ENCODE measurements at regions not wholly inside any gene's neighbourhood (a gene's known extent, or its start where the extent isn't known, plus 50 kb on each side); places are given as distances from the start of the nearest gene placed in this dataset.
"Not testable (repeated sequence)": the region's sequence is repeated elsewhere in the genome, so short reads cannot be mapped to it uniquely, and the experiment has no call there.

DNA sequence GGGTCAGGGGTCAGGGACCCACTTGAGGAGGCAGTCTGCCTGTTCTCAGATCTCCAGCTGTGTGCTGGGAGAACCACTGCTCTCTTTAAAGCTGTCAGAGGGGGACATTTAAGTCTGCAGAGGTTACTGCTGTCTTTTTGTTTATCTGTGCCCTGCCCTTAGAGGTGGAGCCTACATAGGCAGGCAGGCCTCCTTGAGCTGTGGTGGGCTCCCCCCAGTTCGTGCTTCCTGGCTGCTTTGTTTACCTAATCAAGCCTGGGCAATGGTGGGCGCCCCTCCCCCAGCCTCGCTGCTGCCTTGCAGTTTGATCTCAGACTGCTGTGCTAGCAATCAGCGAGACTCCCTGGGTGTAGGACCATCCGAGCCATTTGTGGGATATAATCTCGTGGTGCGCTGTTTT is 830.5 kb upstream of the ANO3 start:
- not testable (repeated sequence) for DNase-seq (ENCODE audit: low read depth)

DNA sequence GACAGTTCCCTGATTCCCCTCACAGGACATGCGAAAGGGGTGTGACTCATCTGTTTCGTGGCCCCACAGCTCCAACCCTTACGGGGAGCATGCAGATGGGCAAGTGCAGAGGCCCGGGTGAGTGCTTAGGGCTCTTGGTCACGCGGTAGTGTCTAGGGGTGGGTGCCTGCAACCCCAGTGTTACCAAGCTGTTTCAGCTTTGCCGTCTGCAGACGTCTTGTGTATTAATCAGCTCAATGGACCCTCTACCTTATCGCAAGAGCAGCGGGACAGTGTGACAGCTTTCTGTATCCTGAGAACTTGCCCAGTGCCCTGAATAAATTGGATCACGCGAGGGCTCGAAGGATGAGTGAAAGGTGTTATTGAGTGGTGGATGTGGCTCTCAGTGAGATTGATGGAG is 816.4 kb upstream of the ANO3 start:
- DNase-seq (ENCODE audit: low read depth), result no peak

DNA sequence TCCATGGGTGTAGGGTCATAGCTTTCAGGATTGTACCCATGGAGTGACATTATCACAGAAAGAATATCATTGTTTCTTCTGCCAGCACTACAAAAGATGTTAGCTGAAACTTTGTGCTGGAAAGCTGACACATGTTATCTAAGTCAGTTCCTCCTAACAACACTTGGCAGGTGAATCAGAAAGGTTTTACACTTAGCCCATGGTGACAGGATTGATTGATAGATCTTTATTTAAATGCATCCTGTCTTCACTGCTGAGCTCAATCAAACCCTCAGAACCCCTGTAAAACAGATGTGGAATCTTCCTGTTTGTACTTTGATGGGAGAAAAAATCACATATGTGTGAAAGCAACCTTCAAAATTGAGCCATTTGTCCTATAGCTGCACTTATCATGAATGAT is 811.5 kb upstream of the ANO3 start:
- DNase-seq (ENCODE audit: low read depth), result no peak

DNA sequence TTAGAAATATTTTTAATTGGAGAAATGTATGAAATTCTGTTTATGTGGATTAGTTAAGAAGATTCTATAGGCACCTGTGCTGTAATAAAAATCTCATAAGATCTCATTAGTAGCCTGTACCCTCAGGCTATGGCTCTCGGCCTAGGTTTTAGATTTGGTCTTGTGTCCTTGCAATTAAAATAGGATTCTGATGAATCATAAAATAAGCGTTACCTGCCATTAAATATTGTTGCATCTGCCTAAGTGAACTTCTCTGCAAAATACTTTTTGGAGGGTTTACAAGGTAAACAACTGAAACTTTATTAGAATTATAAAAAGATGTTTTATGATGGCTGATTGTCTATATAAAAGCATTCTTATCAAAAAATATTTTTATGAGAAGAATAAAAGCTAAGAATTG is 804.1 kb upstream of the ANO3 start:
- DNase-seq (ENCODE audit: low read depth), result no peak

DNA sequence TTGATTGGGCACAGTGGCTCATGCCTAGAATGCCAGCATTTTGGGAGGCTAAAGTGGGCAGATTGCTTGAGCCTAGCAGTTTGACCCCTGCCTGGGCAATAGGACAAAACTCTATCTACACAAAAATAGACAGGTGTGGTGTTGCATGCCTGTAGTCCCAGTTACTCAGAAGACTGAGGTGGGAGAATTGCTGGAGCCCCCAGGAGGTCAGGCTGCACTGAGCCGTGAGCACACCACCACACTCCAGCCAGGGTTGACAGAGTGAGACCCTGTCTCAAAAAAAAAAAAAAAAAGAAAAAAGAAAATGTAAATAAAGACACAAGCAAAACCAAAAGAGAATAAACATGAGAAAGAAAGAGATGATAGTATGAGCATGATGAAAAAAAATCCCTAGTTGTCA is 802.4 kb upstream of the ANO3 start:
- DNase-seq (ENCODE audit: low read depth), result no peak

DNA sequence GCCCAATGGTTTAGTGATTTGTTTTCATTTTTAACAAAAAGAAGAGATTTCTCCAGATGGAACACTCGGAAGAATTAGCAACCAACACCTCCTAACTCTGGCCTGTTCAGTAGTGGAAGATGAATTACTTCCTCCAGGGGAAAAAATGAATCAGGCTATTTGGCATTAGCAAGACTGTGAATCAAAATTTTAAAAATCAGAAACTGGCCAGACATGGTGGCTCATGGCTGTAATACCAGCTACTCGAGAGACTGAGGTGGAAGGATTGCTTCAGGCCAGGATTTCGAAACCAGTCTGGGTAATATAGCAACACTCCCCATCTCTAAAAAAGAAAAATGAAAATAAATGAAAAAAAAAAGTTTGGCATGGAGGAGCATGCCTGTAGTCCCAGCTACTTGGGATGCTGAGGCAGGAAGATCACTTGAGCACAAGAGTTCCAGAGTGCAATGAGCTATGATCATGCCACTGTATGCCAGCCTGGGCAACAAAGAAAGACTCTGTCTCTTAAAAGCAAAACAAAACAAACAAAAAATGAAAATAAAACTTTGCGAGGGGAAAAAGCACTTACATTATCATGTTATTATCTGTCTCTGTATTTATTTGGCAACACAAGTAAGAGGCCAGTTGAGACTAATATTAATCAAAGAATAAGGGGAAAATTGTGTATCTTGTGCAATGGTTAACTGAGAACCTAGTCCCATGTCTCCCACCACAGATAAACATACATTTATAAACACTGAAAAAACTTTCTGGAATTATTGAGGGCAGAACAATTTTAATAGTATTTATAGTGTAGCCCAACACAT is 796.3 kb upstream of the ANO3 start:
- no peak for DNase-seq (ENCODE audit: low read depth)

DNA sequence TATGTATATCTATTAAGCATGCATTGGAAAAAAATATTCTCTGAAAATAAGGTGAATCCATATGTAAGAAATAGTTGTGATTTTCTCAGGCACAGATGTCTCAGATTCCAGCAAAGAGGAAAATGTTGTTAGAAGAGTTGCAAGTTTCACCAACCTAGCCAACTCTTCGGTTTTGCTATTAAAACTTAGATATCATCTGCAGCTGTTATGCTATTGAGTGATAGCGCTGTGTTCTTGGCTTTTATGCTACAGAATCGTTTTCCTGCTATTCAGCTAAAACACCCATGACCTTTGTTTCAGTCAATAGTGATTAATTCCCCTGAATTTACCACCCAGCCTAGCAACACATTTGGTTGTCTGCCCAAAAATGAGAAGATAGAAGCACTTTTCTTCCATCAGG is 795.6 kb upstream of the ANO3 start:
- DNase-seq (ENCODE audit: low read depth), result no peak

DNA sequence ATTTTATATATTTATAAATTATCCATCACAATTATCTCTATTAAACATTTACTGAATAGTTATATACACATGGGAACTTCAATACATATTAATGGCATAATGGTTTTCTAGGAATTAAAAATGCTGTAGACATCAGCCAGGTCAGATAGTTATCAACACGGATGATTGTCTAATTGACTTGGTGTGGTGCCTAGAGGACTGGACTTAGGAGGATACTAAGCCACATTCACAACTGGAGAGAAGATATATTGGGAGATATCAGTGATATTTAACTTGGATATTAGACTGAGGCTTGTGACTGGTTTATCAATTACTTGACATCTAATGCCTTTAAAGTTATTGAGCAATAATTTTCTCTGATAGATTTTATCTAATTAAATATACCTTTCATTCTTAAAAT is 794.5 kb upstream of the ANO3 start:
- no peak for DNase-seq (ENCODE audit: low read depth)

DNA sequence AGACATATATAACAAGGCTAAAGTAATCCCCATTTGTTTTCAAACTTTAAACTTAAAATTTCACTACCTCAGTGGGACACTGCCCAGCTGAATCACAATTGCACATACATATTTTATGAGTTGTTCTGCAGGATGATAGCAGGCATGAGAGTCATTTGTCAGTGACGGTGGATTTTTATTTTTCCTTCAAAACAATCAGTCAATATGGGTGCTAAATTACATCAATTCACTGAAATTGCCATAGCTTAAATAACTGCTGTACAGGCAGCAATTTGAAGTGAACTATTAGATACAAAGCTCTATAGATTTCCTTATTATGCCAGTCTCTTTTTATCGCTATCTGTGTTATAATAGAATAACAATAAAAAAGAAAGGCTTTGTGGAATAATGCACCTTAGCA is 784.6 kb upstream of the ANO3 start:
- no peak for DNase-seq (ENCODE audit: low read depth)

DNA sequence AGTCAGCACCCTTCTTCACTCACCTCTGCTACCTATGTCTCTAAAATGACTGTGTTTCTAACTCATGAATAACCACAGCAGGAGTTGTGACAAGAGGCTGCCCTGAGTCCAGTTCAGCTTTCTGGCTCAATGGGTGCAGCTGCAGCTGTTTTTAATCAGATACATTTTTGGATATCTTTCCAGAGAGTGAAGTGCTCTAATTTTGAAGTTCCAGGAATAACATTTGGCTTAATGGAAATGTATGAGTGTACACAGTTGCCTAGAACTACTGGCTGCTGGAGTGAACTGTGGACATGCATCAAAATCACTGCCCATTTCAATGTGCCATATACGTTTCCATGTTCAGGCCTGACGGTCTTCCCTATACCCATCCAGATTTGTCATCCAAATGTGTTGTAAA is 769.5 kb upstream of the ANO3 start:
- DNase-seq (ENCODE audit: low read depth), result no peak

DNA sequence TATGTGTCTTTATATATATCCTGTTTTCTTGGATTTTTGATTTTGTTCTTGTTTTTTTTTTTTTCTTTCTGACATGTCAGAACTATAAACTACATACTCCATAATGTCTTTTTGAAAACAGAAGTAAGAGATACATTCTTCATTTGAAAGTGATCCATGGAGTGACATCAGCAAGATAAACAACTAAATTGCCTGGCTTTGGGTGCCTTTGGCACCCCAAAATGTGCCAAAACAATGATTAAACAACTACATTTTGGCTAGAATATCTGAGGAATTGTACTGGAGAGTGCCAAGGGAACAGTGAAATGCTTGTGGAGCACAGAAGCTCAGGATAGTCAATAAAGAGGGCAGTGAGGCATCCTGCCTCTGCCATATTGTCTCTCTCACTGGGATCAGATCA is 766.1 kb upstream of the ANO3 start:
- DNase-seq (ENCODE audit: low read depth), result no peak

DNA sequence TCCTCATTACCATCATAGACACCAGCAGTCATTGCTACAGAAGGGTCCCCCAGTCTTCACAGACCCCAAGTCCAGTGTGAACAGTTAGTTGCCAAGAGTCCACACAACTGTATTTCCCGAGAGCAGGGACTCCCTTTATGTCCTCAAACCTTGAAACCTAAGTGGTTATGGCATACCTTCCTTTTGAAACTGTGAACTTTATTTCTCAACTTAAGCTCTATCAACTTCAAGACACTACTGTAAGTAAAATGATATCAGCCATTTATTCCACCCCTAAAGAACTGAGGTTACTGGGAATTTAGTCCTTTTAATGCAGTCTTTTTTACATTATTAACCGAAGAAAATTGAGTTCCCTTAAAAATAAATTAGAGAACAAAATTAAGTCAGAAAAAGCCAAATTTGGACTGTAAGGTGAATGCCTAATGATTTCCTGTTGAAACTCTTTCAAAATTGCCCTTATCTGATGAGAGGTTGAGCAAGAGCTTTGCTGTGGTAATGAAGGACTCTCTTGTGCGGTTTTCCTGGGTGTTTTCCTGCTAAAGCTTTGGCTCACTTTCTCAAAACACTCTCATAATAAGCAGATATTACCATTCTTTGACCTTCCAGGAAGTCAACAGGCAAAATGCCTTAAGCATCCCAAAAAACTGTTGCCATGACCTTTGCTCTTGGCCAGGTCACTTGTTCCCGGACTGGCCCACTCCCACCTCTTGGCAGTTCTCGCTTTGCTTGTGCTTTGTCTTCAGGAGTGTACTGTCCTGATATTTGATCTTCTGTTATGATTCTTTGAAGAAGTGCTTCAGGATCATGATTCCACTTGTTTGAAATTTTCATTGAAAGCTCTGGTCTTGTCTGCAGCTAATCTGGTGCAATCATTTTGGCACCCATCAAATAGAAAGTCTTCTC is 765.4 kb upstream of the ANO3 start:
- DNase-seq (ENCODE audit: low read depth), result no peak

DNA sequence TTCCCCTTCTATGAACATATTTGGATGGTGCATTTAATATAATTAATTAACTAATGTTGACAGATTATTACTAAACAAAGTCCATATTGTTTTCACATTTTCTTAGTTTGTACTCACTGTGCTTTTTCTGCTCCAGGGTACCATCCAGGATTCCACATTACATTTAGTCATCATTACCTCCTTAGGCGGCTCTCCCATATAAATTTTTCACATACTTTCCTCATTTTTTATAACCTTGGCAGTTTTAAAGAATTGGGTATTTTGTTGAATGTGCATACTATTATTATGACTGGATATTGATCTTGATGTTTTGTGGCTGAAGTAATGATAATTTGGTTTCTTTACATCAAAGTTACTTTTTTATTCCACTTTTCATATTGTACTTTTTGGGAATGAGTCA is 755.6 kb upstream of the ANO3 start:
- DNase-seq (ENCODE audit: low read depth), result no peak

DNA sequence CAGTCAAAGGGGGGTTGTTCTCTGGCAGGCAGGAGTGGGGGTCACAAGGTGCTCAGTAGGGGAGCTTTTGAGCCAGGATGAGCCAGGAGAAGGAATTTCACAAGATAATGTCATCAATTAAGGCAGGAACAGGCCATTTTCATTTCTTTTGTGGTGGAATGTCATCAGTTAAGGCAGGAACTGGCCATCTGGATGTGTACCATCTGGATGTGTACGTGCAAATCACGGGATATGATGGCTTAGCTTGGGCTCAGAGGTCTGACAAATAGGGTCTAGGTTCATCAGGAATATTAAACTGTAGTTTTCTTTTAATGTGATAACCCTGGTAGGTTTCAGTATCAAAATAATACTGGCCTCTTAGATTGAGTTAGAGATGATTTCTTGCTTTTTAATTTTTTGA is 752.4 kb upstream of the ANO3 start:
- DNase-seq (ENCODE audit: low read depth), result not testable (repeated sequence)

DNA sequence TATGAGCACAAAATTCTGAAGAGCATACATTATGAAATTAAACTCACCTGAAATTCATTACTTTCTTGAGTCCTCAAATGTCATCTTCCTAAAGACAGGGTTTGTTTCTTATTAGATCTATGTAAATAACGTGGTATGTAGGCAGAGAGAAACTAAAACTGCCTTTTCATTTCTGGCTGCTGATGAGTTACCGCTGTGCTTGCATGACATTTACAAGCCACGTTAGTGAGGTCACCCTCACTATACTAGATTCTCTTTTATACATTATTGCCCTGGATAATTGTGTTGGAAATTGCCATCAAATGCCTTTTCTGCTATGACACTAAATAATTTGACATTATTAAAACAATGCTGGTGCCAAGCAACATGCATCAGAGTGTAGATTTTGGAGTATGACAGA is 748.3 kb upstream of the ANO3 start:
- DNase-seq (ENCODE audit: low read depth), result no peak

DNA sequence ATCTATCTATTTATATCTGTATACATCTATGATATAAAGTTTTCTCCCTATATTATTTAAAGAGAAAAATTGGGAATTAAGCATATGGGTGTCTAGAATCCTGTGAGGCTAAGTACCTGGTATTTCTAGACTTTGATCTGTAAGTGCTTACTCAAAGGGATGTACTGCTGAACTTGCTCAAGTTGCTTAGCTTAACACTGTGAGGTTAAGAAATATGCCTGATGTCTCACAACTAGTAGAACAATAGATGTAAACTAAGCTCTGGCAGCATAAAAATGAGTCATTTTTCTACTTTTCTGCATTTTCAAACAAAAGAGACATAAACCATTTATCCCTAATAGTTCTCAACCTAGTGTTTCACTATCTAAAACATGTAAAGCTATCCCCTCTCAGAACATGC is 744.4 kb upstream of the ANO3 start:
- DNase-seq (ENCODE audit: low read depth), result no peak

DNA sequence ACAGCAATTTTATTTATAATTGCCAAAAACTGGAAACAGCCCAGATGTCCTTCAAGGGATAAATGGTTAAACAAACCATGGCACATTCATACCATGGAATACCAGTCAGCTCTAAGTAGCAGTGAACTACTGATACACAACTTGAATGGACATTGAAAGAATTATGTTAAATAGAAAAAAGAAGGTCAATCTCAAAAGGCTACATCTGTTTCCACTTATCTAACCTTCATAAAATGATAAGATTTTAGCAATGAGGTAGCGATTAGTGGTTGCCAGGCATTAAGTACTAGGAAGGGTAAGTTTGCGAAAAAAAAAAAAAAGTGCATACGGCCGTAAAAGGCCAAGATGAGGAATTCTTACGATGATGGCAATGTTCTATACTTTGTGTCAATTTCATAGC is 738.7 kb upstream of the ANO3 start:
- no peak for DNase-seq (ENCODE audit: low read depth)

DNA sequence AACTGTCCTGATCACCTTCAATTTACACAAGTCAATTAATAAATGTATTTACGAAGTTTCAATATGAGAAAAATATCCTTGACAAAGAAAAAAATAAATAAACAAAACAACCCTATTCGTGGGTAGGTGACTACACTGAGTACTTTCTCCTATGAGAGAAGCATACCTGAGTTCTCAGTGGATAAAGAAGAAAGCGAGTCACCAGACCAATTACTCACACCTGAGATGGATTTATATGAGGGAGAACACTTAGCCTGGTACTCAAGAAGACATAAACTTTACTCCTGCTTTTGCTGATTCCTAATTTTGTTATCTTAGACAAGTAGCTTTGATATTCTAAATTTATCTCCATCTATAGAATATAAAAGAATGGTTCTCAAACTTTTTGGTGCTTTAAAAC is 735.2 kb upstream of the ANO3 start:
- no peak for DNase-seq (ENCODE audit: low read depth)

DNA sequence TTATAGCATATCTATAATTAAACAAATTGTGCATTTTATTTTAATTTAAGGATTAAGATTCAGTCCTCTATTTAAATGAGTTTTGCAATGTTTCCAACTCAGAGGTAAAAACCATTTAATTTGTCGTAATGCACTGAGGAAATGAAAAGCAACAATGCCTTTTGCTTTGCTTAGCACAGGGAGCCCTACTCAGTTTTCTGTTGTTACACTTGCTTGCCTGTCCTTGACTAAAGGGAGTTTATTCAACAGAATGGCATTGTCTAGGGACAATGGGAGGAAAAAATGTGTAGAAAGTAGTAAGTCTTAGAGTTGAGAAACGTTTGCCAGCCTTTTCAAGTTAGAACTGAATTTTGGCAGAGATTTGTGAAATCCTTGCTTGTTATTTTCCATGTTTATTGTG is 734.2 kb upstream of the ANO3 start:
- no peak for DNase-seq (ENCODE audit: low read depth)

DNA sequence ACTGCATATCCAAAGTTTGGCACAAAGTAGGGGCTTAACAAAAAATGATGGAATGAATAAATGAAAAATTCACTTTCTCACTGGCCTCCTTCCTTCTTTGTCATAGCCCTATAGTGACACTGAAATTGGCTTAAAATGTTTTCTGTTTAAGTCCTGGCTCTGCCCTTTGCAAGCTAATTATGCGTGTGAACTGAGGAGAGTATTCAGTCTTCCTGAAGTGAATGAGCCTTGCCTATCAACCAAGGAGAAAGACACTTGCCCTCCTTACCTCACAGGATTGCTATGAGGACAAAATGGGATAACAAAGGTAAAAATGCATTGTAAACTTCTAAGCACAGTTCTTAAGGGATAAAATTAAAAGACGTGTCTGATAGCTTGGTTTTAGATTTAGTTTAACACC is 729.8 kb upstream of the ANO3 start:
- no peak for DNase-seq (ENCODE audit: low read depth)

DNA sequence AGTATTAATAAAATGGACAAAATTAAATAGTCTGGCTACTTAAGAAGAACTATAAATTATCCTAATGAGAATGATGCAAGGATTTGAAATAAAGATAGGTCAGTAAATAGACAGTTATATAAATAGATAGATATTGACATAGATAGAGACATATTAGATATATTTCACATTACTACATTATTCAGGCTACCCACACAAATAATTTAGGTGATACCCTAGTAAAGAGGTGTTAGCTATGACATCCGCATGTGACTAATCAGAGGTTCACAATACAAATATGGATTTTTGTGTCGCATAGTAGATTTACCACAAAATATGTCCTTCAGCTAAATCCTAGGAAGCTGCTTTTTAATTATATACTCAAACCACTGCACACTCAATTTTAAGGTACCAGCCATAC is 729.0 kb upstream of the ANO3 start:
- no peak for DNase-seq (ENCODE audit: low read depth)

DNA sequence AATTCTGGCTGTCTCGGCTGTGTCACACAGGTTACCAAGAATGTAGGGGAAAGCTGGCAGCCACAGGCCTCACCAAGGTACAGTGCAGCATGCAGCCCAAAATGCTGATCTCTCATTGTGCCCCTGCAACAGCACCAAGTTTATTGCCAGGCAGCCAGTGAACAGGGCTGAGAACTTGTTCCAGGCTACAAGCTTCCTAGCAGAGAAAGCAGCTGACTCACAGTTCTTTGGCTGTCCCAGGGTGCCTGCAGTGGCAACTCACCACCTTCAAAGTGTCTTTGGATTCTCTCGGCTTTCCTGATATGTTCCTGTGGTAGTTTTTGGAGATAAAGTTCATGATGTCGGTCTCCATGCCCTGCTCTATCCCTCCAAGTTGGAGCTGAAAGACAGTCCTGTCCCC is 719.1 kb upstream of the ANO3 start:
- no peak for DNase-seq (ENCODE audit: low read depth)

DNA sequence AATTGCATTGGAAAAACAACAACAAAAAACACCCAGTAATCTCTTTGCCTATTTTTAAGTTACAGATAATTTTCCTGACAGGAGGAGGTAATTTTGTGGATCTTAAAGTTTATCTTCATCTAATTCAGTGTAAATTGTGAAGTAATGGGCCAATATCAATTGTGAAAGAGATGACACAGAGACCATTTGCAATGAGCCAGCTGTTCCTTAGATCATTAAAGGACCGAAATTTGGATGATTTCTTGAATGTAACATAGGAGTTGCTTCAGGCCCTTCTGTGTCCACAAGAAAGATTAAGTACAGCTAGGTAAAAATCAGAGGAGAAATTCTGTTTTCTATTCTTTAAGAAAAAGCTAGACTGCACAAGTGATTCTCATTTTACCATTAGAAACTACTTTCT is 718.5 kb upstream of the ANO3 start:
- DNase-seq (ENCODE audit: low read depth), result no peak
